Type B pancreatic cell (in vitro differentiated cells): ENCODE measurements at regions not wholly inside any gene's neighbourhood (a gene's known extent, or its start where the extent isn't known, plus 50 kb on each side); places are given as distances from the start of the nearest gene placed in this dataset.

ENCODE experiments used
- DNase-seq: peaks from one replicate; pipeline ENCODE4 v3.0.0; 2021; ENCODE audit warnings: mixed read lengths; ENCODE audit not compliant: unreplicated experiment; ENCODE audit errors: extremely low spot score
- H3K27ac Mint-ChIP-seq: 2 replicates; pipeline ENCODE4 v1.8.0; 2021; ENCODE audit warnings: mild to moderate bottlenecking, mixed read lengths
- H3K27me3 Mint-ChIP-seq: 2 replicates; pipeline ENCODE4 v1.8.0; 2021; ENCODE audit warnings: mixed read lengths
- H3K36me3 Mint-ChIP-seq: 2 replicates; pipeline ENCODE4 v1.8.0; 2021; ENCODE audit warnings: mixed read lengths
- H3K4me1 Mint-ChIP-seq: one replicate; pipeline ENCODE4 v1.8.0; 2021; ENCODE audit warnings: mixed read lengths; ENCODE audit not compliant: unreplicated experiment
- H3K4me3 Mint-ChIP-seq: 2 replicates; pipeline ENCODE4 v1.8.0; 2021; ENCODE audit warnings: mild to moderate bottlenecking, mixed read lengths
- H3K9me3 Mint-ChIP-seq: 2 replicates; pipeline ENCODE4 v1.8.0; 2021; ENCODE audit warnings: mixed read lengths
- CTCF ChIP-seq: fragments of 200-600 bp; sonication (generic); conservative IDR thresholded peaks from 2 replicates; pipeline ENCODE4 v1.5.0; 2021; ENCODE audit warnings: antibody characterized with exemption, mild to moderate bottlenecking

- no peaks in the 10 kb centered on the region for H3K27me3 Mint-ChIP-seq
- no peak for TF ChIP-seq CTCF
- no peak overlapping the region for H3K27ac Mint-ChIP-seq
- H3K4me1 Mint-ChIP-seq = peaks cover 5% of the 10 kb centered on the region
- no peaks in the 10 kb centered on the region for H3K36me3 Mint-ChIP-seq
- DNase-seq = no peak
- H3K9me3 Mint-ChIP-seq = no peaks in the 10 kb centered on the region
- no peak overlapping the region for H3K4me3 Mint-ChIP-seq
Observed at GRCh38 chr2:180449171-180449915, 442.2 kb upstream of the CWC22 start.

GRCh38 chr2:180446492-180446891 is 439.4 kb upstream of the CWC22 start:
- Mint-ChIP-seq H3K27ac (no peak overlapping the region), H3K9me3 (no peaks in the 10 kb centered on the region), H3K4me1 (peaks cover 5% of the 10 kb centered on the region), H3K4me3 (no peak overlapping the region), H3K27me3 (no peaks in the 10 kb centered on the region), H3K36me3 (no peaks in the 10 kb centered on the region)
- no peak for TF ChIP-seq CTCF
- DNase-seq = no peak

DNA sequence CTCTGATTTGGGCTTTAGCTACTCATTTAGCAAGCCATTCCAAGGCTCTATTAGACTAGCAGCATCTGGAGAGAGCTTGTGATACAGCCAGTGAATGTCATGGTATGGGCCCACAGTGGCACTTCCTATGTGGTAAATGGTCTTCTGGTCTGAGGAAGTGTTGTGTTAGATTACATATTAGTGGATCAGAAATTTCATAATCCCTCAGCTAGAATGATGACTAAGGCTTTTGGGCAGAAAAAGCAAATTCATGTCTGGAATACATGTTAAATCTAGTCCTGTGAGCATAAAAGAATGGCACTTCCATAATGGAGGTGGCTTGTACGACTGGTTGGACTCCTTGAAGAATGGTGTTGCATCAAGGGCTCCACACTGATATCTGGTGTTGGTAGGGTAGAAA is 436.8 kb upstream of the CWC22 start:
- DNase-seq = no peak
- no peaks in the 10 kb centered on the region for H3K36me3 Mint-ChIP-seq
- no peak overlapping the region for H3K27ac Mint-ChIP-seq
- no peak for TF ChIP-seq CTCF
- no peaks in the 10 kb centered on the region for H3K27me3 Mint-ChIP-seq
- no peaks in the 10 kb centered on the region for H3K4me1 Mint-ChIP-seq
- no peak overlapping the region for H3K4me3 Mint-ChIP-seq
- H3K9me3 Mint-ChIP-seq = no peaks in the 10 kb centered on the region

GRCh38 chr2:180442860-180443644 is 436.0 kb upstream of the CWC22 start:
- H3K27ac Mint-ChIP-seq = no peak overlapping the region
- no peak for DNase-seq
- no peaks in the 10 kb centered on the region for H3K27me3 Mint-ChIP-seq
- H3K4me1 Mint-ChIP-seq = no peaks in the 10 kb centered on the region
- H3K9me3 Mint-ChIP-seq = no peaks in the 10 kb centered on the region
- H3K4me3 Mint-ChIP-seq = no peak overlapping the region
- TF ChIP-seq CTCF = no peak
- H3K36me3 Mint-ChIP-seq = no peaks in the 10 kb centered on the region

- Mint-ChIP-seq H3K27ac (no peak overlapping the region), H3K4me1 (no peaks in the 10 kb centered on the region), H3K27me3 (no peaks in the 10 kb centered on the region), H3K36me3 (no peaks in the 10 kb centered on the region), H3K4me3 (no peak overlapping the region), H3K9me3 (no peaks in the 10 kb centered on the region)
- DNase-seq = no peak
- no peak for TF ChIP-seq CTCF
Observed at GRCh38 chr2:180419212-180419611, 412.1 kb upstream of the CWC22 start.
